GM23248 (cell line): ENCODE measurements at regions not wholly inside any gene's neighbourhood (a gene's known extent, or its start where the extent isn't known, plus 50 kb on each side); places are given as distances from the start of the nearest gene placed in this dataset. TPM values are rescaled to one million over a fixed set of nuclear protein-coding genes. Genes with fewer than 3 reads are reported as not detected.

Source experiments
- DNase-seq: peaks from one replicate; pipeline ENCODE4 v3.0.0-alpha.2; 2015
- H2AFZ ChIP-seq: fragments of 200-600 bp; sonication (generic); 2 replicates; pipeline ENCODE4 v1.6.1; 2016; ENCODE audit warnings: antibody characterized with exemption
- H3F3A ChIP-seq: fragments of 200-600 bp; sonication (generic); 2 replicates; pipeline ENCODE4 v1.6.1; 2016; ENCODE audit warnings: mild to moderate bottlenecking, antibody characterized with exemption, mixed run types; ENCODE audit not compliant: insufficient read depth
- H3K27ac ChIP-seq: fragments of 200-600 bp; sonication (generic); 2 replicates; pipeline ENCODE4 v1.5.1; 2016; ENCODE audit warnings: mild to moderate bottlenecking
- H3K27me3 ChIP-seq: fragments of 200-600 bp; sonication (generic); replicated peaks from 2 replicates; pipeline ENCODE4 v1.6.1; 2016; ENCODE audit warnings: mild to moderate bottlenecking; ENCODE audit not compliant: insufficient read depth
- H3K36me3 ChIP-seq: fragments of 200-600 bp; sonication (generic); 2 replicates; pipeline ENCODE4 v1.6.1; 2016; ENCODE audit warnings: low read depth, mild to moderate bottlenecking
- H3K4me1 ChIP-seq: fragments of 200-600 bp; sonication (generic); 2 replicates; pipeline ENCODE4 v1.6.1; 2016; ENCODE audit warnings: mild to moderate bottlenecking; ENCODE audit not compliant: insufficient read depth
- H3K4me2 ChIP-seq: fragments of 200-600 bp; sonication (generic); one replicate; pipeline ENCODE4 v1.6.1; 2016; ENCODE audit warnings: mild to moderate bottlenecking; ENCODE audit not compliant: unreplicated experiment
- H3K4me3 ChIP-seq: fragments of 200-600 bp; sonication (generic); 2 replicates; pipeline ENCODE4 v1.5.1; 2016; ENCODE audit warnings: mild to moderate bottlenecking
- H3K79me2 ChIP-seq: fragments of 200-600 bp; sonication (generic); 2 replicates; pipeline ENCODE4 v1.6.1; 2016; ENCODE audit warnings: mild to moderate bottlenecking; ENCODE audit not compliant: insufficient read depth
- H3K9ac ChIP-seq: fragments of 200-600 bp; sonication (generic); 2 replicates; pipeline ENCODE4 v1.6.1; 2016; ENCODE audit warnings: mild to moderate bottlenecking
- H3K9me2 ChIP-seq: fragments of 200-600 bp; sonication (generic); 2 replicates; pipeline ENCODE4 v1.6.1; 2016; ENCODE audit warnings: mixed run types, mild to moderate bottlenecking, moderate library complexity; ENCODE audit not compliant: insufficient read depth
- H3K9me3 ChIP-seq: fragments of 200-600 bp; sonication (generic); one replicate; pipeline ENCODE4 v1.6.1; 2017; ENCODE audit warnings: low read depth
- H4K20me1 ChIP-seq: fragments of 200-600 bp; sonication (generic); 2 replicates; pipeline ENCODE4 v1.6.0; 2016; ENCODE audit not compliant: insufficient read depth
- EZH2 ChIP-seq: fragments of 200-600 bp; sonication (generic); IDR thresholded peaks from 2 replicates; pipeline ENCODE4 v1.6.1; 2018; ENCODE audit warnings: antibody characterized with exemption, mild to moderate bottlenecking; ENCODE audit not compliant: insufficient read depth, poor library complexity, severe bottlenecking
- EZH2phosphoT487 ChIP-seq: fragments of 200-600 bp; sonication (generic); IDR thresholded peaks from 2 replicates; pipeline ENCODE4 v1.6.1; 2018; ENCODE audit warnings: antibody characterized with exemption, moderate library complexity, mild to moderate bottlenecking, low read depth; ENCODE audit not compliant: insufficient read depth
- WGBS, 2 experiments: methylation state at CpG; one replicate each; pipeline ENCODE4 v1.1.6; 2015 to 2017; ENCODE audit warnings: low lambda C conversion rate in 2 of 2, low coverage in 1 of 2; ENCODE audit errors: missing lambda C conversion rate in 2 of 2; 5-methylcytosine and 5-hydroxymethylcytosine counted together
- in situ Hi-C: fragments of 300-500 bp; cut with MboI; formaldehyde crosslinking; loops from 2 replicates; pipeline ENCODE4 v1.15.0; 2020
- small RNA-seq: library from RNA; depleted of rRNA; stranded (forward); fragments of <200 nt; gene quantifications from one replicate; pipeline ENCODE3, GENCODE V24; 2014; ENCODE audit warnings: low read depth, low replicate concordance

DNA sequence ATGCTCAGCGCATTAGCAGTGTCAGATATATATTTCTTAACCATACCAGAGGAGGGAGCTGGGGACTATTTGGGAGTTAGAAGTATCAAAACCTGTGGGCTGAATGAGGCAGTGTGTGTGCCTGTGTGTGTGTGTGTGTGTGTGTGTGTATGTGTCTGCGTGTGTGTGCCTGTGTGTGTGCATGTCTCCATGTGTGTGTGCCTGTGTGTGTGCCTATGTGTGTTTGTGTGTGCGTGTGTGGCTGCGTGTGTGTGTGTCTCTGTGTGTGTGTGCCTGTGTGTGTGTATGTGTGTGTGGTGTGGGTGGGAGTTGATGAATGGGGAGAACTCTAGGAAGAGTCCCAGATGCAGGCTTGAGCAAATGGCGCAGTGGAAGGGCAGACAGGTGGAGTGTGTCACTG is 92.9 kb downstream of the PAX1 start:
- Histone ChIP-seq H2AFZ (no peak overlapping the region), H4K20me1 (no peaks in the 10 kb centered on the region), H3K27ac (no peak overlapping the region), H3K79me2 (no peaks in the 10 kb centered on the region), H3K4me2 (no peak overlapping the region), H3K9ac (no peak overlapping the region), H3K27me3 (no peaks in the 10 kb centered on the region), H3K4me1 (no peaks in the 10 kb centered on the region), H3K9me2 (no peaks in the 10 kb centered on the region), H3F3A (no peaks in the 10 kb centered on the region), H3K4me3 (no peak overlapping the region), H3K9me3 (no peaks in the 10 kb centered on the region), H3K36me3 (no peaks in the 10 kb centered on the region)
- DNase-seq, result no peak
- TF ChIP-seq EZH2, result no peak
- no peak for TF ChIP-seq EZH2phosphoT487
- in situ Hi-C loops, result no loop called here
- WGBS, 2 experiments, result 59 to 63% methylated on average over 5 of the region's 5 CpGs

DNA sequence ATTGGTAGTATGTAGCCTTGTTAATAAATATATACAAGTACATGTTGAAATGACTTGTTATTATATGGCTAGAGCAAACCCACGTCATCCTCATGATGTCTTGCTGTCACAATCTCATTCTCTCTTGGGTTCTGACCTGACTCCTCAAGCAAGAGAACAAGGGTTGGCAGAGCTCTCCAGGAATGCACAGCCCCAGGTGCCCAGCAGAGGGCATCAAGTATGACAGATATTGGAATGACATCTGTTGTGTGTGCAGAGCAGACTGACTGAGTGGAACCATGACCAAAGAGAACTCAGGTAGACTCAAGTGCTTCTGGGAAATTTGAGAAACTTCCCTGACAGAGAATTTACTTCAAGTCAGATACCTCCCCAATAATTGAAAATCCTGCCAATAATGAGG is 90.6 kb downstream of the PAX1 start:
- Histone ChIP-seq H3K27ac (no peak overlapping the region), H2AFZ (no peak overlapping the region), H3K4me1 (no peaks in the 10 kb centered on the region), H3K79me2 (no peaks in the 10 kb centered on the region), H3K27me3 (no peaks in the 10 kb centered on the region), H3K9me3 (no peaks in the 10 kb centered on the region), H3K9me2 (no peaks in the 10 kb centered on the region), H3K9ac (no peak overlapping the region), H3K4me3 (no peak overlapping the region), H3K4me2 (no peak overlapping the region), H3F3A (no peaks in the 10 kb centered on the region), H3K36me3 (no peaks in the 10 kb centered on the region), H4K20me1 (no peaks in the 10 kb centered on the region)
- in situ Hi-C loops, result no loop called here
- TF ChIP-seq EZH2phosphoT487 (no peak), EZH2 (no peak)
- WGBS, 2 experiments, result 15 to 22% methylated on average over 1 of the region's 1 CpG
- DNase-seq, result peak; percentile 7

DNA sequence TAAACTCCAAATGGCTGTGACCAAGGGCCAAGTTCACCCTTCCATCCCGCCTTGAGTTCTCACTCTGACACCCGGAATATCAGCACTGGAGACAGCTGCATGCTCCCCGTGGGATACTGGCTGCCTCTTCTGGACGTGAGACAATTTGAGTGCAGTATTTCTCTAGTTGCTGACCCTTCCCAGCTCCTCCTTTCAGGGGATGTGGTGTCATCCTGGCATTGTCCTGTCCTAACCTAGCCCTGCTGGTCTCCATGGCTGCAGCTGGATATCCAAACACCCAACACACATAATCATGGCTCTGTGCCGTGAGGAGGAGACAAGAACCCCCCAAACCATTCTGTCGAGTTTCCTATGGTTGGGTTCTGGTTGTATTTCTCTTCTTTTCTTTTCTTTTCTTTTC is 82.6 kb downstream of the PAX1 start:
- no peak overlapping the region for H2AFZ ChIP-seq
- no peaks in the 10 kb centered on the region for H3K9me3 ChIP-seq
- H3K9ac ChIP-seq, result no peak overlapping the region
- no peaks in the 10 kb centered on the region for H3K79me2 ChIP-seq
- no peaks in the 10 kb centered on the region for H3F3A ChIP-seq
- in situ Hi-C loops, result no loop called here
- no peaks in the 10 kb centered on the region for H3K9me2 ChIP-seq
- H3K4me1 ChIP-seq, result no peaks in the 10 kb centered on the region
- DNase-seq, result no peak
- H3K4me2 ChIP-seq, result no peak overlapping the region
- no peaks in the 10 kb centered on the region for H3K27me3 ChIP-seq
- H3K36me3 ChIP-seq, result no peaks in the 10 kb centered on the region
- 13 to 14% methylated on average over 6 of the region's 6 CpGs for WGBS, 2 experiments
- no peak for TF ChIP-seq EZH2phosphoT487
- no peak for TF ChIP-seq EZH2
- no peak overlapping the region for H3K4me3 ChIP-seq
- no peaks in the 10 kb centered on the region for H4K20me1 ChIP-seq
- H3K27ac ChIP-seq, result no peak overlapping the region

DNA sequence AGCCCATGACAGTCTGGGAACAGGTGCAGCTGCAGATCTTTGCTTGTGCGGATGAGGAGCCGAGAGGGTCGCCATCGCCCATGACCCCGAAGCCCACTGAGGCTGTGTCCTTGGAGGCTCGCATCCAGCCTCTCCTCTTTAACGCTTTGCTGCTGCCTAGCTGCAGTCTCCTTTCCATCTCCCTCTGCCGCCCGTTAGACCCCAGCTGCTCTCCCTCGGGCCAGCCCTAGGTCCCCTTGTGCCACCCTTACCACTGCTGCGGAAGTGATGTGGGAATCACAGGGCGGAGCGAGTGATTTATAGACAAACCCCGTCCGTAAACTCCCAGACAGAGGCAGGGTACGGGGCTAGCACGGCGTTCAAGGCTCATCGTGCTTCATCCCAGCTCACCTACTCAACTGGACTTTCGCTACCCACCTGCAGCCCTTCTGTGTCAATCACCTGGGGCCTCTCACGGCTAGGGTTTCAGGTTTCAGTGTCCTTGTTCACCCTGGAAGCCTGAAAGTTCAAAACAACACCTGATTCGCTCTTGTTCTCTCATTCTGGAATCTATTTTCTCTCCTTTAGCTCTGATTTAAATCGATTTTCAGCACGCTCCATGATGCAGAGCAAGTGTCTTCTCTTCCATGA is 76.1 kb downstream of the PAX1 start:
- Histone ChIP-seq H2AFZ (no peak overlapping the region), H3K79me2 (no peaks in the 10 kb centered on the region), H4K20me1 (no peaks in the 10 kb centered on the region), H3F3A (no peaks in the 10 kb centered on the region), H3K27ac (no peak overlapping the region), H3K36me3 (no peaks in the 10 kb centered on the region), H3K9me2 (no peaks in the 10 kb centered on the region), H3K4me1 (no peaks in the 10 kb centered on the region), H3K9ac (no peak overlapping the region), H3K4me2 (no peak overlapping the region), H3K4me3 (no peak overlapping the region), H3K9me3 (no peaks in the 10 kb centered on the region), H3K27me3 (no peaks in the 10 kb centered on the region)
- no peak for DNase-seq
- in situ Hi-C loops, result no loop called here
- TF ChIP-seq EZH2phosphoT487 (no peak), EZH2 (no peak)
- 35 to 42% methylated on average over 24 of the region's 24 CpGs for WGBS, 2 experiments

DNA sequence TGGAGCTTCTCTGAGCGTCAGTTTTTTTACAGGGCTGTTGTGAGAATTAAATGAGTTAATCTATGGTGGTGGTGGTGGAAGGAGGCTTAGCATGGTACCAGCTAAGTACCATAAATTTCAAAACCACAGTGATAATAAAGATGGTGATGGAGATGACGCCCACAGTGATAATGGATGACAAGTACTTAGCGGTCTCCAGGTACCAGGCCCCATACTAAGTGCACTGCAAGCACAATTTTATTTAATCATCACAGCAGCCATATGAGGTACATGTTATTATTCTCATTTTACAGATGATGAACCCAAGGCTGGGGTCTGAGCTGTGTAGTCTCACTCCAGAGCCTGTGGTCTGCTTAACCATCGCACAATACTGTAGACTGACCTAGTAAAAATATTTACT is 75.1 kb downstream of the PAX1 start:
- 39 to 41% methylated on average over 4 of the region's 4 CpGs for WGBS, 2 experiments

More for the DNA sequence above, 75.1 kb downstream of the PAX1 start:
- H3F3A ChIP-seq, result no peaks in the 10 kb centered on the region
- H3K27me3 ChIP-seq, result no peaks in the 10 kb centered on the region
- H3K4me1 ChIP-seq, result no peaks in the 10 kb centered on the region
- no peaks in the 10 kb centered on the region for H4K20me1 ChIP-seq
- H3K4me3 ChIP-seq, result no peak overlapping the region
- no peak for DNase-seq
- no peak overlapping the region for H3K9ac ChIP-seq
- H3K4me2 ChIP-seq, result no peak overlapping the region
- no peak overlapping the region for H2AFZ ChIP-seq
- H3K9me3 ChIP-seq, result no peaks in the 10 kb centered on the region
- no peaks in the 10 kb centered on the region for H3K36me3 ChIP-seq
- no peaks in the 10 kb centered on the region for H3K9me2 ChIP-seq
- in situ Hi-C loops, result no loop called here
- TF ChIP-seq EZH2phosphoT487 (no peak), EZH2 (no peak)
- no peak overlapping the region for H3K27ac ChIP-seq
- H3K79me2 ChIP-seq, result no peaks in the 10 kb centered on the region

Small RNA genes in the stretch of these regions (small RNA-seq; reads per million reads assigned to genes)
- gene AL121912.1, result not detected
